ENCODE measurements at regions not wholly inside any gene's neighbourhood (a gene's known extent, or its start where the extent isn't known, plus 50 kb on each side); places are given as distances from the start of the nearest gene placed in this dataset.

GRCh38 chr3:45325676-45326075 is 62.7 kb upstream of the LARS2 start:
- TF ChIP-seq EZH2 (IDR thresholded peaks at IDR 0.05; ENCODE audit: insufficient read depth, poor library complexity, severe bottlenecking) (no peak), EZH2phosphoT487 (IDR thresholded peaks at IDR 0.05; ENCODE audit: insufficient read depth, low read depth) (no peak)

Measured in GM23248 (cell line).